ENCODE measurements at regions not wholly inside any gene's neighbourhood (a gene's known extent, or its start where the extent isn't known, plus 50 kb on each side); places are given as distances from the start of the nearest gene placed in this dataset.
"Not testable (repeated sequence)": the region's sequence is repeated elsewhere in the genome, so short reads cannot be mapped to it uniquely, and the experiment has no call there.

GRCh38 chr2:196515608-196516007 lies 123.9 kb upstream of the CCDC150 start:
- 85 to 96% methylated on average over 2 of the region's 2 CpGs for WGBS, 2 experiments (ENCODE audit: low coverage in 1 of 2, low lambda C conversion rate in 2 of 2, missing lambda C conversion rate in 2 of 2)
- H3F3A ChIP-seq (ENCODE audit: insufficient read depth), result no peaks in the 10 kb centered on the region
- TF ChIP-seq EZH2phosphoT487 (IDR thresholded peaks at IDR 0.05; ENCODE audit: insufficient read depth, low read depth) (no peak), EZH2 (IDR thresholded peaks at IDR 0.05; ENCODE audit: insufficient read depth, poor library complexity, severe bottlenecking) (no peak)
- no peaks in the 10 kb centered on the region for H3K9me3 ChIP-seq (ENCODE audit: low read depth)
- no peak overlapping the region for H3K4me3 ChIP-seq
- no peaks in the 10 kb centered on the region for H3K79me2 ChIP-seq (ENCODE audit: insufficient read depth)
- H3K27me3 ChIP-seq (replicated peaks; ENCODE audit: insufficient read depth), result no peaks in the 10 kb centered on the region
- no peak overlapping the region for H2AFZ ChIP-seq
- H3K9me2 ChIP-seq (ENCODE audit: insufficient read depth), result no peaks in the 10 kb centered on the region
- DNase-seq, result no peak
- H3K9ac ChIP-seq, result no peak overlapping the region
- H3K4me1 ChIP-seq (ENCODE audit: insufficient read depth), result peaks cover 4% of the 10 kb centered on the region; the same call in 1 of the 2 replicates
- in situ Hi-C loops (cut with MboI), result no loop called here
- no peaks in the 10 kb centered on the region for H4K20me1 ChIP-seq (ENCODE audit: insufficient read depth)
- no peaks in the 10 kb centered on the region for H3K36me3 ChIP-seq (ENCODE audit: low read depth)
- H3K4me2 ChIP-seq (ENCODE audit: unreplicated experiment), result no peak overlapping the region
- H3K27ac ChIP-seq, result no peak overlapping the region

GRCh38 chr2:196516564-196516963 lies 123.0 kb upstream of the CCDC150 start:
- no peaks in the 10 kb centered on the region for H3K79me2 ChIP-seq (ENCODE audit: insufficient read depth)
- no peaks in the 10 kb centered on the region for H3K9me2 ChIP-seq (ENCODE audit: insufficient read depth)
- no peaks in the 10 kb centered on the region for H4K20me1 ChIP-seq (ENCODE audit: insufficient read depth)
- H3K4me2 ChIP-seq (ENCODE audit: unreplicated experiment), result no peak overlapping the region
- peaks cover under 1% of the 10 kb centered on the region; the same call in 1 of the 2 replicates for H3K4me1 ChIP-seq (ENCODE audit: insufficient read depth)
- in situ Hi-C loops (cut with MboI), result no loop called here
- H3K27ac ChIP-seq, result no peak overlapping the region
- H3F3A ChIP-seq (ENCODE audit: insufficient read depth), result no peaks in the 10 kb centered on the region
- H2AFZ ChIP-seq, result no peak overlapping the region
- no peak overlapping the region for H3K9ac ChIP-seq
- no peak overlapping the region for H3K4me3 ChIP-seq
- no peaks in the 10 kb centered on the region for H3K27me3 ChIP-seq (replicated peaks; ENCODE audit: insufficient read depth)
- peak; percentile 22 for DNase-seq
- TF ChIP-seq EZH2 (IDR thresholded peaks at IDR 0.05; ENCODE audit: insufficient read depth, poor library complexity, severe bottlenecking) (no peak), EZH2phosphoT487 (IDR thresholded peaks at IDR 0.05; ENCODE audit: insufficient read depth, low read depth) (no peak)
- H3K36me3 ChIP-seq (ENCODE audit: low read depth), result no peaks in the 10 kb centered on the region
- no peaks in the 10 kb centered on the region for H3K9me3 ChIP-seq (ENCODE audit: low read depth)
- 87 to 90% methylated on average over 4 of the region's 4 CpGs for WGBS, 2 experiments (ENCODE audit: low coverage in 1 of 2, low lambda C conversion rate in 2 of 2, missing lambda C conversion rate in 2 of 2)

- H3K4me2 ChIP-seq (ENCODE audit: unreplicated experiment), result no peak overlapping the region
- H2AFZ ChIP-seq, result no peak overlapping the region
- no peaks in the 10 kb centered on the region for H3K4me1 ChIP-seq (ENCODE audit: insufficient read depth)
- no peak overlapping the region for H3K27ac ChIP-seq
- H4K20me1 ChIP-seq (ENCODE audit: insufficient read depth), result no peaks in the 10 kb centered on the region
- 46 to 51% methylated on average over 4 of the region's 4 CpGs for WGBS, 2 experiments (ENCODE audit: low coverage in 1 of 2, low lambda C conversion rate in 2 of 2, missing lambda C conversion rate in 2 of 2)
- H3K9me3 ChIP-seq (ENCODE audit: low read depth), result no peaks in the 10 kb centered on the region
- H3K9ac ChIP-seq, result no peak overlapping the region
- no peaks in the 10 kb centered on the region for H3K9me2 ChIP-seq (ENCODE audit: insufficient read depth)
- no peaks in the 10 kb centered on the region for H3K27me3 ChIP-seq (replicated peaks; ENCODE audit: insufficient read depth)
- no peaks in the 10 kb centered on the region for H3F3A ChIP-seq (ENCODE audit: insufficient read depth)
- no peaks in the 10 kb centered on the region for H3K79me2 ChIP-seq (ENCODE audit: insufficient read depth)
- in situ Hi-C loops (cut with MboI), result no loop called here
- no peak overlapping the region for H3K4me3 ChIP-seq
- H3K36me3 ChIP-seq (ENCODE audit: low read depth), result no peaks in the 10 kb centered on the region
- DNase-seq, result no peak
- TF ChIP-seq EZH2 (IDR thresholded peaks at IDR 0.05; ENCODE audit: insufficient read depth, poor library complexity, severe bottlenecking), result no peak
- no peak for TF ChIP-seq EZH2phosphoT487 (IDR thresholded peaks at IDR 0.05; ENCODE audit: insufficient read depth, low read depth)
Observed at GRCh38 chr2:196520605-196521004, 118.9 kb upstream of the CCDC150 start.

- H3K36me3 ChIP-seq (ENCODE audit: low read depth); H3K9me3 ChIP-seq (ENCODE audit: low read depth); H3K27ac ChIP-seq; H3K4me3 ChIP-seq; H3K4me1 ChIP-seq (ENCODE audit: insufficient read depth); H2AFZ ChIP-seq; H3K9me2 ChIP-seq (ENCODE audit: insufficient read depth); DNase-seq; H3K9ac ChIP-seq; H3K27me3 ChIP-seq (replicated peaks; ENCODE audit: insufficient read depth); in situ Hi-C loops (cut with MboI); H4K20me1 ChIP-seq (ENCODE audit: insufficient read depth); H3F3A ChIP-seq (ENCODE audit: insufficient read depth); H3K79me2 ChIP-seq (ENCODE audit: insufficient read depth); H3K4me2 ChIP-seq (ENCODE audit: unreplicated experiment): not testable (repeated sequence)
- 94 to 97% methylated on average over 13 to 27 of the region's 28 CpGs for WGBS, 2 experiments (ENCODE audit: low coverage in 1 of 2, low lambda C conversion rate in 2 of 2, missing lambda C conversion rate in 2 of 2)
Observed at GRCh38 chr2:196526981-196527725, 112.4 kb upstream of the CCDC150 start.

Data from GM23248 (cell line).